ENCODE measurements at regions not wholly inside any gene's neighbourhood (a gene's known extent, or its start where the extent isn't known, plus 50 kb on each side); places are given as distances from the start of the nearest gene placed in this dataset.

- no peak for TF ChIP-seq CTCF (IDR thresholded peaks at IDR 0.05)
- TF ChIP-seq POLR2A (IDR thresholded peaks at IDR 0.05): no peak
- TF ChIP-seq EP300 (IDR thresholded peaks at IDR 0.05): no peak
Measured at GRCh38 chr16:8230497-8230896, 359.8 kb downstream of the TMEM114 start.

All from ovary (tissue), 3 donors.